Body of pancreas (tissue), 4 donors: ENCODE measurements at regions not wholly inside any gene's neighbourhood (a gene's known extent, or its start where the extent isn't known, plus 50 kb on each side); places are given as distances from the start of the nearest gene placed in this dataset.
A peak's percentile ranks its signal among the peaks of the same experiment; 100 is the strongest.

Source experiments
- ATAC-seq: fragments of 150-250 bp; one replicate; pipeline ENCODE4 v1.9.1; 2016
- DNase-seq, 4 donors: peaks; one replicate each; pipeline ENCODE4 v3.0.0-alpha.2; 2019
- H3K27ac ChIP-seq, 4 donors: fragments of 200-600 bp; sonication (generic); 1 replicate in 3 of 4; 2 replicates in 1 of 4; pipeline versions ENCODE4 v1.5.1 to v1.6.1; 2016 to 2019; ENCODE audit warnings: mild to moderate bottlenecking in 1 of 4, mixed read lengths in 1 of 4, moderate library complexity in 1 of 4
- H3K27me3 ChIP-seq, 2 donors: fragments of 200-600 bp; sonication (generic); one replicate each; pipeline ENCODE4 v1.6.0; 2016; ENCODE audit warnings: mild to moderate bottlenecking in 1 of 2
- H3K36me3 ChIP-seq, 2 donors: fragments of 200-600 bp; sonication (generic); replicated peaks in 1 of 2; 2 replicates each; pipeline ENCODE4 v1.5.1; 2016; ENCODE audit warnings: low read depth in 2 of 2; ENCODE audit not compliant: insufficient read depth in 1 of 2
- H3K4me1 ChIP-seq: fragments of 200-600 bp; sonication (generic); one replicate; pipeline ENCODE4 v1.6.0; 2016
- H3K4me3 ChIP-seq, 2 donors: fragments of 200-600 bp; sonication (generic); 1 replicate in 1 of 2; 2 replicates in 1 of 2; pipeline ENCODE4 v1.5.1; 2016 to 2019
- H3K9me3 ChIP-seq, 3 donors: fragments of 200-600 bp; sonication (generic); 1 replicate in 2 of 3; 2 replicates in 1 of 3; pipeline ENCODE4 v1.5.1; 2016
- CTCF ChIP-seq, 7 experiments: fragments of 450-650 bp in 4 of 7; fragments of 200-600 bp in 3 of 7; sonication (generic) in 3 of 7; IDR thresholded peaks; one replicate each; pipeline ENCODE4 v1.5.1; 2016 to 2019; ENCODE audit warnings: antibody characterized with exemption in 7 of 7
- POLR2A ChIP-seq, 3 donors: fragments of 450-650 bp; IDR thresholded peaks; one replicate each; pipeline ENCODE4 v1.6.1; 2016; ENCODE audit warnings: antibody characterized with exemption in 3 of 3, mild to moderate bottlenecking in 2 of 3
- WGBS, 2 donors: methylation state at CpG; one replicate each; pipeline ENCODE4 v1.1.5; 2017; 5-methylcytosine and 5-hydroxymethylcytosine counted together
- intact Hi-C: fragments of 100-400 bp; cut with DNase I; formaldehyde crosslinking; loops from one replicate; pipeline ENCODE4 v1.15.1; 2023

DNA sequence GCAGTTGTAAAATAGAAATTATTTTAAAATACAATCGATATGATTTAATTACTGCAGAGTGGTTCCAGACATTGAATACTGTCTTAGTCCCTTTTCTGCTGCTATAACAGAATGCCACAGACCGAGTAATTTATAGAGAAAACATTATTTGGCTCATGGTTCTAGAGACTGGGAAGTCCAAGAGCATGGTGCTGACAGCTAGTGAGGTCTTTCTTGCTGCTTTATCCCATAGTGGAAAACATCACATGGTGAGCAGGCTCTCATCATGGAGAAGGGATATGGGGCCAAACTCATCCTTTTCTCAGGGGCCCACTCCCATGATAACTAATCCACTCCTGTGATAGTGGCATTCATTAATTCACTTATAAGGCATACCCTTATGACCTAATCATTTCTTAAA, 120.0 kb upstream of the TBL1XR1 start:
- H3K9me3 ChIP-seq: no peaks in the 10 kb centered on the region
- no peaks in the 10 kb centered on the region for H3K36me3 ChIP-seq
- no peak overlapping the region for H3K4me3 ChIP-seq
- intact Hi-C loops: no loop called here
- H3K4me1 ChIP-seq: no peaks in the 10 kb centered on the region
- H3K27ac ChIP-seq: no peak overlapping the region
- 83 to 96% methylated on average over 2 of the region's 2 CpGs for WGBS, 2 donors
- DNase-seq: no peak
- no peaks in the 10 kb centered on the region for H3K27me3 ChIP-seq
- ATAC-seq: no peak
- no peak for TF ChIP-seq CTCF (IDR thresholded peaks at IDR 0.05)
- TF ChIP-seq POLR2A (IDR thresholded peaks at IDR 0.05): no peak

GRCh38 chr3:177318559-177318958, 121.3 kb upstream of the TBL1XR1 start:
- no peak for ATAC-seq
- Histone ChIP-seq H3K9me3 (no peaks in the 10 kb centered on the region), H3K4me1 (no peaks in the 10 kb centered on the region), H3K4me3 (no peak overlapping the region), H3K27me3 (no peaks in the 10 kb centered on the region), H3K36me3 (no peaks in the 10 kb centered on the region), H3K27ac (no peak overlapping the region)
- DNase-seq: no peak
- no peak for TF ChIP-seq POLR2A (IDR thresholded peaks at IDR 0.05)
- no peak for TF ChIP-seq CTCF (IDR thresholded peaks at IDR 0.05)
- intact Hi-C loops: no loop called here
- 91 to 93% methylated on average over 1 of the region's 1 CpG for WGBS, 2 donors

GRCh38 chr3:177320765-177321247, 123.5 kb upstream of the TBL1XR1 start:
- H3K4me3 ChIP-seq: no peak overlapping the region
- WGBS, 2 donors: 46 to 54% methylated on average over 4 of the region's 4 CpGs
- intact Hi-C loops: no loop called here
- no peaks in the 10 kb centered on the region for H3K4me1 ChIP-seq
- no peak for TF ChIP-seq POLR2A (IDR thresholded peaks at IDR 0.05)
- TF ChIP-seq CTCF (IDR thresholded peaks at IDR 0.05): no peak
- DNase-seq: no peak
- no peak overlapping the region for H3K27ac ChIP-seq
- no peaks in the 10 kb centered on the region for H3K36me3 ChIP-seq
- no peaks in the 10 kb centered on the region for H3K27me3 ChIP-seq
- no peaks in the 10 kb centered on the region for H3K9me3 ChIP-seq
- ATAC-seq: no peak

- WGBS, 2 donors: 89% methylated on average over 6 of the region's 6 CpGs
- DNase-seq (no peak), ATAC-seq (no peak)
- H3K9me3 ChIP-seq: no peaks in the 10 kb centered on the region
- H3K4me3 ChIP-seq: no peak overlapping the region
- H3K36me3 ChIP-seq: no peaks in the 10 kb centered on the region
- no peaks in the 10 kb centered on the region for H3K27me3 ChIP-seq
- TF ChIP-seq CTCF (IDR thresholded peaks at IDR 0.05) (no peak), POLR2A (IDR thresholded peaks at IDR 0.05) (no peak)
- no peak overlapping the region for H3K27ac ChIP-seq
- no peaks in the 10 kb centered on the region for H3K4me1 ChIP-seq
- intact Hi-C loops: no loop called here
Measured at GRCh38 chr3:177321819-177322218, 124.5 kb upstream of the TBL1XR1 start.

DNA sequence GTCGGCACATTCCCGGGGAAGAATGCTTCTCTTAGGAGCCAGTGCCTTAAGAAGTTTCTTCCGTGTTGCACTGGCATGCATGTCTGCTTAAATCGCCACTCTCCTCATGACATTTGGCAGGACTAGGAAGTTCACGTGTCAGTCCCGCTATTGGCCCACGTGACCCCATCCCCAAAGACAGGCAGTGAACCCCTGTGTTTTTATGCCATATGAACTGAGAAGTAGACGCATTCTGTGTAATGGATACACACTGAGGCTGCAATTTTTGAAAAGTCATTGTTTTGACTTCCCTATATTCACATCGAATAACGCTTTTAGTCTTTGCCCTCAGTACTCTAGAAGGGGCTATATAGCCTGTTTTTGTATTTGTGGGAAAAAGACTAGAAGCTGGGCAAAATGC, 125.6 kb upstream of the TBL1XR1 start:
- Histone ChIP-seq H3K4me1 (no peaks in the 10 kb centered on the region), H3K4me3 (no peak overlapping the region), H3K27me3 (no peaks in the 10 kb centered on the region), H3K27ac (no peak overlapping the region), H3K36me3 (no peaks in the 10 kb centered on the region), H3K9me3 (no peaks in the 10 kb centered on the region)
- DNase-seq (peak in 1 of 4 donors; percentile 32), ATAC-seq (no peak)
- WGBS, 2 donors: 79 to 83% methylated on average over 9 to 10 of the region's 10 CpGs
- intact Hi-C loops: no loop called here
- TF ChIP-seq POLR2A (IDR thresholded peaks at IDR 0.05): no peak
- TF ChIP-seq CTCF (IDR thresholded peaks at IDR 0.05): no peak
